CD4-positive, alpha-beta memory T cell (primary cell): ENCODE measurements at regions not wholly inside any gene's neighbourhood (a gene's known extent, or its start where the extent isn't known, plus 50 kb on each side); places are given as distances from the start of the nearest gene placed in this dataset.

Experiments
- CTCF ChIA-PET: fragments of 350-600 bp; sonication (Branson Sonifier 250); formaldehyde crosslinking; loops from one replicate; lab custom pipeline; 2021; ENCODE audit warnings: inconsistent platforms; ENCODE audit not compliant: partially characterized antibody; lab: Charles Lee
- POLR2A ChIA-PET: fragments of 350-600 bp; sonication (Branson Sonifier 250); formaldehyde crosslinking; loops from one replicate; lab custom pipeline; 2021; ENCODE audit not compliant: partially characterized antibody; lab: Charles Lee
- DNase-seq, 5 donors: peaks; one replicate each; pipeline versions ENCODE4 v3.0.0 to v3.0.0-alpha.2; 2020 to 2022; ENCODE audit warnings: mixed read lengths in 1 of 5
- H3K27ac ChIP-seq: one replicate; pipeline ENCODE4 v1.7.0; 2013; ENCODE audit warnings: low read depth, low read length
- H3K27me3 ChIP-seq: 2 replicates; pipeline ENCODE4 v1.7.0; 2013; ENCODE audit warnings: mild to moderate bottlenecking, low read length, moderate library complexity; ENCODE audit not compliant: insufficient read depth
- H3K36me3 ChIP-seq: 2 replicates; pipeline ENCODE4 v1.7.0; 2013; ENCODE audit warnings: mild to moderate bottlenecking, low read length, moderate library complexity; ENCODE audit not compliant: insufficient read depth
- H3K4me1 ChIP-seq: 2 replicates; pipeline ENCODE4 v1.7.0; 2013; ENCODE audit warnings: mild to moderate bottlenecking, low read length, moderate library complexity; ENCODE audit not compliant: insufficient read depth
- H3K4me3 ChIP-seq, 2 donors: one replicate each; pipeline ENCODE4 v1.7.0; 2013; ENCODE audit warnings: low read length in 2 of 2, mild to moderate bottlenecking in 1 of 2
- H3K9me3 ChIP-seq, 2 donors: one replicate each; pipeline ENCODE4 v1.7.0; 2013; ENCODE audit warnings: low read length in 2 of 2, control low read depth in 1 of 2; ENCODE audit not compliant: control insufficient read depth in 1 of 2
- H3K27ac Mint-ChIP-seq, 7 donors: one replicate each; pipeline ENCODE4 v1.8.0; 2020 to 2021; ENCODE audit warnings: mixed read lengths in 7 of 7, mild to moderate bottlenecking in 6 of 7, inconsistent platforms in 3 of 7, moderate library complexity in 3 of 7
- H3K27me3 Mint-ChIP-seq, 2 donors: one replicate each; pipeline ENCODE4 v1.8.0; 2020 to 2021; ENCODE audit warnings: mixed read lengths in 2 of 2
- H3K36me3 Mint-ChIP-seq, 2 donors: one replicate each; pipeline ENCODE4 v1.8.0; 2020 to 2021; ENCODE audit warnings: mixed read lengths in 2 of 2, inconsistent platforms in 1 of 2, mild to moderate bottlenecking in 1 of 2
- H3K4me1 Mint-ChIP-seq, 4 donors: one replicate each; pipeline ENCODE4 v1.8.0; 2020 to 2021; ENCODE audit warnings: mixed read lengths in 4 of 4, mild to moderate bottlenecking in 1 of 4
- H3K4me3 Mint-ChIP-seq, 8 donors: one replicate each; pipeline ENCODE4 v1.8.0; 2020 to 2021; ENCODE audit warnings: mixed read lengths in 8 of 8, mild to moderate bottlenecking in 7 of 8, moderate library complexity in 6 of 8, inconsistent platforms in 3 of 8
- H3K9me3 Mint-ChIP-seq, 8 donors: one replicate each; pipeline ENCODE4 v1.8.0; 2020 to 2021; ENCODE audit warnings: mixed read lengths in 8 of 8, mild to moderate bottlenecking in 5 of 8, inconsistent platforms in 3 of 8, moderate library complexity in 1 of 8
- intact Hi-C: fragments of 100-400 bp; cut with micrococcal nuclease; formaldehyde crosslinking; loops from one replicate; pipeline ENCODE4 v1.15.1; 2023

- no peaks in the 10 kb centered on the region for H3K9me3 ChIP-seq
- Mint-ChIP-seq H3K9me3 (peaks cover 0 to 4% (median 0%) of the 10 kb centered on the region in 8 donors), H3K27me3 (no peaks in the 10 kb centered on the region), H3K4me1 (no peaks in the 10 kb centered on the region), H3K4me3 (no peak overlapping the region), H3K36me3 (no peaks in the 10 kb centered on the region), H3K27ac (no peak overlapping the region)
- no peaks in the 10 kb centered on the region for H3K4me1 ChIP-seq
- peak in 1 of 5 donors; percentile 12 for DNase-seq
- ChIA-PET CTCF (no interaction called here), POLR2A (no interaction called here)
- intact Hi-C loops = loop anchor here (5.0 kb wide), 1 partner anchor 1082 kb away; no protein-coding TSS in a partner anchor
- no peaks in the 10 kb centered on the region for H3K27me3 ChIP-seq
- H3K36me3 ChIP-seq = no peaks in the 10 kb centered on the region
- no peak overlapping the region for H3K4me3 ChIP-seq
- no peak overlapping the region for H3K27ac ChIP-seq
These were observed 531.8 kb downstream of the GLUD2 start for GRCh38 chrX:121579016-121579760.

GRCh38 chrX:121581885-121582284 is 534.5 kb downstream of the GLUD2 start:
- no peaks in the 10 kb centered on the region for H3K9me3 ChIP-seq
- ChIA-PET POLR2A (no interaction called here), CTCF (no interaction called here)
- H3K36me3 Mint-ChIP-seq = no peaks in the 10 kb centered on the region
- H3K27me3 Mint-ChIP-seq = no peaks in the 10 kb centered on the region
- DNase-seq = no peak
- H3K4me1 Mint-ChIP-seq = no peaks in the 10 kb centered on the region
- H3K4me3 ChIP-seq = no peak overlapping the region
- H3K36me3 ChIP-seq = no peaks in the 10 kb centered on the region
- H3K4me3 Mint-ChIP-seq = no peak overlapping the region
- H3K9me3 Mint-ChIP-seq = peaks cover 0 to 4% (median 0%) of the 10 kb centered on the region in 8 donors
- H3K27ac ChIP-seq = no peak overlapping the region
- H3K27ac Mint-ChIP-seq = no peak overlapping the region
- intact Hi-C loops = no loop called here
- H3K4me1 ChIP-seq = no peaks in the 10 kb centered on the region
- no peaks in the 10 kb centered on the region for H3K27me3 ChIP-seq

GRCh38 chrX:121585626-121586025 is 538.2 kb downstream of the GLUD2 start:
- Histone ChIP-seq H3K27me3 (no peaks in the 10 kb centered on the region), H3K36me3 (no peaks in the 10 kb centered on the region), H3K9me3 (no peaks in the 10 kb centered on the region), H3K27ac (no peak overlapping the region), H3K4me1 (no peaks in the 10 kb centered on the region), H3K4me3 (no peak overlapping the region)
- H3K9me3 Mint-ChIP-seq = peaks cover 0 to 6% (median 0%) of the 10 kb centered on the region in 8 donors
- H3K36me3 Mint-ChIP-seq = no peaks in the 10 kb centered on the region
- H3K4me1 Mint-ChIP-seq = no peaks in the 10 kb centered on the region
- POLR2A ChIA-PET = no interaction called here
- CTCF ChIA-PET = no interaction called here
- no peak for DNase-seq
- intact Hi-C loops = no loop called here
- no peaks in the 10 kb centered on the region for H3K27me3 Mint-ChIP-seq
- H3K4me3 Mint-ChIP-seq = no peak overlapping the region
- H3K27ac Mint-ChIP-seq = no peak overlapping the region

GRCh38 chrX:121592884-121593283 is 545.5 kb downstream of the GLUD2 start:
- Mint-ChIP-seq H3K27me3 (no peaks in the 10 kb centered on the region), H3K4me3 (no peak overlapping the region), H3K9me3 (peaks cover 0 to 3% (median 0%) of the 10 kb centered on the region in 8 donors), H3K36me3 (no peaks in the 10 kb centered on the region), H3K27ac (no peak overlapping the region), H3K4me1 (no peaks in the 10 kb centered on the region)
- Histone ChIP-seq H3K36me3 (no peaks in the 10 kb centered on the region), H3K4me1 (no peaks in the 10 kb centered on the region), H3K9me3 (no peaks in the 10 kb centered on the region), H3K27me3 (no peaks in the 10 kb centered on the region), H3K27ac (no peak overlapping the region), H3K4me3 (no peak overlapping the region)
- POLR2A ChIA-PET = no interaction called here
- CTCF ChIA-PET = no interaction called here
- intact Hi-C loops = no loop called here
- DNase-seq = no peak

GRCh38 chrX:121598356-121598755 is 550.9 kb downstream of the GLUD2 start:
- no peak for DNase-seq
- no peaks in the 10 kb centered on the region for H3K27me3 Mint-ChIP-seq
- Histone ChIP-seq H3K4me3 (no peak overlapping the region), H3K27ac (no peak overlapping the region), H3K4me1 (no peaks in the 10 kb centered on the region), H3K36me3 (no peaks in the 10 kb centered on the region), H3K27me3 (no peaks in the 10 kb centered on the region), H3K9me3 (no peaks in the 10 kb centered on the region)
- ChIA-PET POLR2A (no interaction called here), CTCF (no interaction called here)
- intact Hi-C loops = no loop called here
- no peaks in the 10 kb centered on the region for H3K4me1 Mint-ChIP-seq
- peaks cover 0 to 3% (median 0%) of the 10 kb centered on the region in 8 donors for H3K9me3 Mint-ChIP-seq
- no peak overlapping the region for H3K4me3 Mint-ChIP-seq
- H3K27ac Mint-ChIP-seq = no peak overlapping the region
- no peaks in the 10 kb centered on the region for H3K36me3 Mint-ChIP-seq

- no peak overlapping the region for H3K27ac Mint-ChIP-seq
- Histone ChIP-seq H3K4me3 (no peak overlapping the region), H3K36me3 (no peaks in the 10 kb centered on the region), H3K27ac (no peak overlapping the region), H3K4me1 (no peaks in the 10 kb centered on the region), H3K27me3 (no peaks in the 10 kb centered on the region), H3K9me3 (no peaks in the 10 kb centered on the region)
- ChIA-PET POLR2A (no interaction called here), CTCF (no interaction called here)
- no peak overlapping the region for H3K4me3 Mint-ChIP-seq
- no peaks in the 10 kb centered on the region for H3K36me3 Mint-ChIP-seq
- no peaks in the 10 kb centered on the region for H3K4me1 Mint-ChIP-seq
- intact Hi-C loops = no loop called here
- peaks cover 0 to 4% (median 0%) of the 10 kb centered on the region in 8 donors for H3K9me3 Mint-ChIP-seq
- no peak for DNase-seq
- H3K27me3 Mint-ChIP-seq = no peaks in the 10 kb centered on the region
These were observed 587.7 kb downstream of the GLUD2 start for GRCh38 chrX:121635141-121635540.

- Histone ChIP-seq H3K4me1 (no peaks in the 10 kb centered on the region), H3K27ac (no peak overlapping the region), H3K4me3 (no peak overlapping the region), H3K36me3 (no peaks in the 10 kb centered on the region), H3K9me3 (no peaks in the 10 kb centered on the region), H3K27me3 (no peaks in the 10 kb centered on the region)
- Mint-ChIP-seq H3K27me3 (no peaks in the 10 kb centered on the region), H3K4me1 (no peaks in the 10 kb centered on the region), H3K36me3 (no peaks in the 10 kb centered on the region), H3K27ac (no peak overlapping the region), H3K4me3 (no peak overlapping the region), H3K9me3 (peaks cover 0 to 4% (median 0%) of the 10 kb centered on the region in 8 donors)
- POLR2A ChIA-PET = no interaction called here
- DNase-seq = no peak
- CTCF ChIA-PET = no interaction called here
- intact Hi-C loops = no loop called here
These were observed 592.4 kb downstream of the GLUD2 start for GRCh38 chrX:121639781-121640180.
